Fibroblast of mammary gland (primary cell): ENCODE measurements at regions not wholly inside any gene's neighbourhood (a gene's known extent, or its start where the extent isn't known, plus 50 kb on each side); places are given as distances from the start of the nearest gene placed in this dataset.

Experiments used
- DNase-seq: peaks from one replicate; pipeline ENCODE4 v3.0.0-alpha.2; 2010; ENCODE audit warnings: low read depth
- H3K4me3 ChIP-seq: 2 replicates; pipeline ENCODE4 v1.5.1; 2011; ENCODE audit warnings: low read depth, mild to moderate bottlenecking, low read length, moderate library complexity; ENCODE audit not compliant: control insufficient read depth
- CTCF ChIP-seq: conservative IDR thresholded peaks from 2 replicates; pipeline ENCODE4 v1.5.1; 2011; ENCODE audit warnings: low read depth, low read length, inconsistent platforms; ENCODE audit not compliant: control insufficient read depth, insufficient read depth

DNA sequence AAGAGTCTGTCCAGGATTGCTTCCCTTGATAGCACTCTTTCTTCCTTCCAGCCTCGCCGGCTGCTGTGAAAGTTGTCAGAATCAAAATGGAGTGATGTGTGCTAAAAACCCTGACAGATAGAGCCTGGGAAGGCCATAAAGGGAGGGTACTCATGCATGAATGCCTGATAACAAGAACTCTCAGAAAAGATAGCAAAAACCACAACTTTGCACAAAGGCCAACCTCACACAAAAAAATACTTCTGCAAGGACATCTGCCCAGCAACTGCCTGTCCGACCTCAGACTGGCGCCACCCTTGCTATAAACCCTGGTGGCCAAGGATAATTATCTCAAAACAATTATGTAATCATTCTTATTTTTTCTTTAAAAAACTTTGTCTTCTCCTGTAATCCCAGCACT is 133.2 kb upstream of the SVIL start:
- no peak for TF ChIP-seq CTCF
- no peak for DNase-seq
- H3K4me3 ChIP-seq, result no peak overlapping the region

GRCh38 chr10:29766753-29767152 is 132.0 kb upstream of the SVIL start:
- no peak for DNase-seq
- H3K4me3 ChIP-seq, result no peak overlapping the region
- no peak for TF ChIP-seq CTCF

DNA sequence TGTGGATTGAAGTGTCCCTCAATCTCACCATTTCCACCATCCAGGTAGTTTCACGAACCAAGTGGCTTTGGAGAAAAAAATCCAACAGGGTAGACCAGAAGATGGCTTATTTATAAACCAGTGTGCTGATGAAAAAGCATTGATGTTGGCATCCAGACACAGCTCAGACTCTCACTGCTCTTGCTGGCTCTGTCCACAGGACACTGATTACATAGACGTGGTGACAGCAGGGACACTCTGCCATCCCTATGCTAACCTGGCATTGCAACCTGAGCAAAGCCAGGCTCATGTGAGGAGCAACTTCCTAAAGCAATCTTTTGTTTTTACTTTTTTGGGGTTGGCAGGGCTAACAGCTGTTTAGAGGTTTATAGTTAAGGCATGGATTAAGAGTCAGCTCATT is 130.6 kb upstream of the SVIL start:
- TF ChIP-seq CTCF, result no peak
- H3K4me3 ChIP-seq, result no peak overlapping the region
- DNase-seq, result no peak

DNA sequence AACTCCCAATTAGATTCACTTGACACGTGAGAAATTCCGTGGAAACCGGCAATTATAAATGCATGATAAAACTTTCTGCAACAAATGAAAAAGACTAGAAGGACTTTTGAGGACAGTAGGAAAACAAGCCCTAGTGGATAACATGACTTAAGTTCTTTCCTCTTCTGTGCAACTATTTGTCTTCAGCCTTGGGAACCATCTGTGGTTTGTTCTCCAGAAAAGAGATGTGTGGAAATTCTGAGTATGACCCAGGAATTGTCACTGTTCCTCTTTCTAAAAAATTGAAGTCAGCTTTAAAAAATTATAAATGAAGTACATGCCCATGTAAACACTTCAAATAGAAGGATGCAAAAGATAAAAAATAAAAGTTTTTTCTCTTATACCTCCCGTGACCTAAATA is 128.6 kb upstream of the SVIL start:
- no peak overlapping the region for H3K4me3 ChIP-seq
- no peak for DNase-seq
- no peak for TF ChIP-seq CTCF

DNA sequence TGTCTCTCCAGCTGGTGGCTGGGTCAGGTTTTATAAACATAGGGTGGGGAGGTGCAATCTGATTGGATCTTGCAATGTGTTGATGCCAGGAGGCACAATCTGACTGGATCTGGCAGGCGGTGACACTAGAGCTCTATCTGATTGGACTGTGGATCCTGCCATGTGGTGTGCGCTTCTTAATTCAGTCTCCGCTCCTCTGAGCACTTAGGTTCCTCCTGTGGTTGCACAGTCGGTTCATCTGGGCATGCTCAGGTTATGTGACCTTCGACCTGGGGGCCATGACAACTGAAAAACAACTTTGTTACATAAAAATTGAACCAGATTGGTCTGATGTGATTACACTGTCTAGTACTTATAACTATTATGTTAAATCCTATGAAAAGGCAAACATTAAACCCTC is 127.1 kb upstream of the SVIL start:
- DNase-seq, result no peak
- TF ChIP-seq CTCF, result no peak
- no peak overlapping the region for H3K4me3 ChIP-seq

- no peak for DNase-seq
- TF ChIP-seq CTCF, result no peak
- H3K4me3 ChIP-seq, result no peak overlapping the region
Measured at GRCh38 chr10:29760138-29760900, 125.5 kb upstream of the SVIL start.

DNA sequence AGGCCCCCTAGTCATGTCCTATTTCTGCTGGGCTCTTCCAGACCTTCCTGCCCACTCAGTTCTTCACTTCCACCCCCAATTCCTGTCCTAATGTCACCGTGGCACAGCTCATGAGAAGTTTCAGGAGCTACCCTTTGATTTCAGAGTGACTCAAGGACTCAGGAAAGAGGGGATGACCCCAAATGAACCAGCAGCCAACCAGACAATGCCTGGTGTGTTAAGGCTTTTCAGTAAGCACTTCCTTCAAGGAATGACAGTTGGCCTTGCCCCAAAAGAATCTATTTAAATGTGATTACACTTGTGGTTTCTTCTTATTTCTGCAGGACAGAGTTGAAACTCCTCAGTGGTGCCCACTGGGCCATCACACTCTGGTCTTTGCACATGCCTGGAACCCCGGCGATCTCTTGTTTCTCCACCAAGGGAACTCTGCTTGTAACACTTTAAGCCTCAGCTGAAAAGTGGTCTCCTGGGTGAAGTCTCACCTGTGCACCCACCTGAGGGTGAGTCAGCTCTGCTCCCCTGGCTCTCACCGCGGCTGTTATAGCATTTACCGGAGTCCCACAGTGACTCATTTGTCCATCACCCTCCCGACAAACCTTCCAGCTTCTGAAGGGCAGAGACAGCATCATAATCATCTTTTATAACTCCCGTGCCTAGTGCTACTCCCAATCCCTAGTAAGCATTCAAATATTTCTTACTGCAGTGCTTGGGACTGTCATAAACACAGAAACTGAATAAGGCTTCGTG is 123.0 kb upstream of the SVIL start:
- H3K4me3 ChIP-seq, result no peak overlapping the region
- no peak for TF ChIP-seq CTCF

More for the DNA sequence above, 123.0 kb upstream of the SVIL start:
- DNase-seq, result peak; percentile 37
